ENCODE measurements at regions not wholly inside any gene's neighbourhood (a gene's known extent, or its start where the extent isn't known, plus 50 kb on each side); places are given as distances from the start of the nearest gene placed in this dataset.

DNA sequence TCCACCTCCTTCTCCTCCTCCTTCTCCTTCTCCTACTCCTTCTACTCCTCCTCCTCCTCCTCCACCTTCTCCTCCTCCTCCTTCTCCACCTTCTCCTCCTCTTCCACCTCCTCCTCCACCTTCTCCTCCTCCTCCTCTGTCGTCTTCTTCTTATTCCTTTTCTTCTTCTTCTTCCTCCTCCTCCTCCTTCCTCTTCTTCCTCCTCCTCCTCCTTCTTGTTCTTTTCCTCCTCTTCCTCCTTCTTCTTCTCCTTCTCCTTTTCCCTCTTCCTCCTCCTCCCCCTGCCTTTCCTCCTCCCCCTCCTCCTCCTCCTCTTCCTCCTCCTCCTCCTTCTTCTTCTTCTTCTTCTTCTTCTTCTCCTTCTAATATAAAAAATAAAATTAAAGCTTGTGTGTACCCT lies 971.2 kb upstream of the PIK3C3 start:
- DNase-seq (ENCODE audit: low spot score) (no peak), FAIRE-seq (no peak)

DNA sequence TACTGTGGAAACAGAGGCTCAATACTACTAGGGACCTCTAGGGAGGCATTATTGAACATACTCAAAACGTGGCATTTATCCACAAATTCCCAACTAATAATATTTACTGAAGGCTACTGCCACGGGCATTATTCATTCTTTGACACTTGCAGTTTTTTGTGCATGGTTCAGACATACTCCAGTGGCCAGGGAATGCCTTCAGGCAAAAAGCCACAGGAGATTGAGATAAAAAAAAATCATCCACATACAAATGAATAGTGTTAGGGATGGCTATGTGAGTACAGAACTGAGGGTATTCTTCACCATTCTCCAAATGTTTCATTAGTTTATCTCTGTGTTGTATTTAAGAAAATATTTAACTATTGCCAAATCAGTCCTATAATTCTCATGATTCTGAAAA lies 974.9 kb upstream of the PIK3C3 start:
- FAIRE-seq (no peak), DNase-seq (ENCODE audit: low spot score) (no peak)

DNA sequence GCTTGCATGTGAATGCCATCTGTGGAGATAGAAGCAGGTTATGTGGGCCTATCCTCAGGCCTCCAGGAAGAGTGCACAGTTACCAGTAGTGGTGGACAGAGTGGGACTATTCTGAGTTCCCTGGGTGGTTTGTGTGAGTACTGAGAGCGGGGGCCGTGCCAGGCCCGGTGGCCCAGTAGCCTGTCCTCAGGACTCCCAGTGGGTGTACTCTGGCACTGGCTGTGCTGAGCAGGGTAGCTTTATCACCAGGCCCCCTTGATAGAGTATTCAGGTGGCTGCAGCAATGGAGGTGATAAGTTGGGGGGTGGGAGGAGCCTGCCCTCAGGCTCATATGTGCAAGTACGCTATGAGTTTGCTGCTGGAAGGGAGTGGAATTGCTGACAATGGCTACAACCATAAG lies 979.0 kb upstream of the PIK3C3 start:
- DNase-seq (ENCODE audit: low spot score) = no peak
- no peak for FAIRE-seq

DNA sequence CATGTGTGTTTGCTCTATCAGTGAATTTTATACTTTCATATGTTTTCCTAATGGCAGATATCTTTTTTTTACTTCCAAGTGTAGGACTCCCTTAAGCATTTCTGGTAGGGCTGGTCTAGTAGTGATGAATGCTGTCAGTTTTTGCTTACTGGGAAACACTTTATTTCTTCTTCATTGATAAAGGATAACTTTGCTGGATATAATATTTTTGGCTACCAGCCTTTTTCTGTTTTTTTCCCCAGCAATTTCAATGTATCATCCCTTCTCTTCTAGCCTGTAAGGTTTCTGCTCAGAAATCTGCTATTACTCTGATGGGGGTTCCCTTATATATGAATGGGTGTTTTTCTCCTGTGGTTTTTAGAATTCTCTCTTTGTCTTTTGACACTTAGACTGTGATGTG lies 980.6 kb upstream of the PIK3C3 start:
- FAIRE-seq (no peak), DNase-seq (ENCODE audit: low spot score) (no peak)

DNA sequence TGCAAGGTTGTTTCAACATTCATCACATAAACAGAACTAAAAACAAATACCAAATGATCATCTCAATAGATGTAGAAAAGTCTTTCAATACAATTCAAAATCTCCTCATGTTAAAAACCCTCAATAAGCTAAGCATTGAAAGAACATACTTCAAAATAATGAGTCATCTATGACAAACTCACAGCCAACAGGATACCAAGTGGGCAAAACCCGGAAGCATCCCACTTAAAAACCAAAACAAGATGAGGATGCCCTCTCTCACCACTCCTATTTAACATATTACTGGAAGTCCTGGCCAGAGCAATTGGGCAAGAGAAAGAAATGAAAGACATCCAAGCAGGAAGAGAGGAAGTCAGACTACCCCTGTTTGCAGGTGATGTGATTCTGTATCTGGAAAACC lies 992.2 kb upstream of the PIK3C3 start:
- no peak for FAIRE-seq
- DNase-seq (ENCODE audit: low spot score) = no peak

DNA sequence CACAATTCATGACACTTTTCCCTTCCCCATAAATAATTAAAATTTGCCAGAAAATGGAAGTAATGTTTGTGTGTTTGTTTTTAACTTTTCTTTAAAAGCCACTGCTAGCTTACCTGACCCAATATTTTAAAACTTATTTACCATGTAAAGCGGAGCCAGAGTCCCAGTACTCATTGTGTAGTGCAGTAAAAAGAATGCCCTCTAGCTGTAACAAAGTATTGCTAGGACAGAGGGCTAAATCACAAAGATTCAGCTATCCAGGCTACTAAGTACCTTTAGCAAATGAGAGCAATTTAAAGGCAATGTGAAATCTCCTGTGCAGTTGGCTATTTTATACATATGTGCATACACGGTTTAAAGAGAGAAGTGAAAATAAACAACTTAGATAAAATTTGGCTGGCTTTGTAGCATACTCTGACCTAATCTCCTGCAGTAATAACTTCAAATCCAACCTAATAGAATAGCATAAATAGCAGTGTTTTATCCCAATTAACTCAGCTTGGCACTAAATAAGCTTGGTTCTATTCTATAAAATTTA lies 997.4 kb upstream of the PIK3C3 start:
- DNase-seq (ENCODE audit: low spot score) (no peak), FAIRE-seq (no peak)

DNA sequence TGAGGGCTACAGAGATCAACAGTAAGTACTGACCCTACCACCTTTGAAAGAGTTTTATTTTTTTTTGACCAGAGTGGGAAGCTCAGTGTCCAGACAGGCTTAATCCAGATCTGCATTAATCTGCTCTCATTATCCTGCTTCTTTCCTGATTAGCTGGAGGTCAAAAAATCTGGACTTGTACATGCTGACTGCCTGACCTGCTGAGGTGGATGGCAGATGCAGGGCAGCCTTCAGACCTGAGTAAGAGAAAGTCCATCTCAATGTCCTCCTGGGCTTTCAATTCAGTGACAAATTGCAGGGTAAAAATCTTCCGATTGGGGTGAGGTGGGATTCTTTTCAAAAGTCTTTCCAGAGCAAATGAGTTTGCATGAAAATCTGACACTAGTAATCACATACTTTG lies 998.8 kb upstream of the PIK3C3 start:
- DNase-seq (ENCODE audit: low spot score) (no peak), FAIRE-seq (no peak)

DNA sequence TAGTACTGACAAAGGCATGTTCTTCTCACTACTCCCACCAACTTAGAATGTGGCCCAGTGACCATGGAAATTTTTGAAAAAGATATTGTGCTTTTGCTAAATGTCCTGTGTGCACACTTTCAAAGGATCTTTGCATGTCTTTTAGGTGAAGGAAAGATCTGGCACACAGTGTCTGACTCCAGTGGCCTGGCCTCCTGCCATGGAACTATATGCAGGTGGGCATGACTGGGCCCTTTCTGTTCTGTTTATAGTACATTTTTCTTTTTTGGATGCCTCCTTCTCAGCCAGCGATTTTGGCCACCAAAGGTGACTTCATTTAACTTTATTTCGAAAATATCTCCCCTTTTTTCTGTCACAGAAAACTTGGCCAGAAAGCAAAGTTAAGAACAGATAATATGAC lies 999.7 kb upstream of the PIK3C3 start:
- DNase-seq (ENCODE audit: low spot score) = no peak
- FAIRE-seq = no peak

DNA sequence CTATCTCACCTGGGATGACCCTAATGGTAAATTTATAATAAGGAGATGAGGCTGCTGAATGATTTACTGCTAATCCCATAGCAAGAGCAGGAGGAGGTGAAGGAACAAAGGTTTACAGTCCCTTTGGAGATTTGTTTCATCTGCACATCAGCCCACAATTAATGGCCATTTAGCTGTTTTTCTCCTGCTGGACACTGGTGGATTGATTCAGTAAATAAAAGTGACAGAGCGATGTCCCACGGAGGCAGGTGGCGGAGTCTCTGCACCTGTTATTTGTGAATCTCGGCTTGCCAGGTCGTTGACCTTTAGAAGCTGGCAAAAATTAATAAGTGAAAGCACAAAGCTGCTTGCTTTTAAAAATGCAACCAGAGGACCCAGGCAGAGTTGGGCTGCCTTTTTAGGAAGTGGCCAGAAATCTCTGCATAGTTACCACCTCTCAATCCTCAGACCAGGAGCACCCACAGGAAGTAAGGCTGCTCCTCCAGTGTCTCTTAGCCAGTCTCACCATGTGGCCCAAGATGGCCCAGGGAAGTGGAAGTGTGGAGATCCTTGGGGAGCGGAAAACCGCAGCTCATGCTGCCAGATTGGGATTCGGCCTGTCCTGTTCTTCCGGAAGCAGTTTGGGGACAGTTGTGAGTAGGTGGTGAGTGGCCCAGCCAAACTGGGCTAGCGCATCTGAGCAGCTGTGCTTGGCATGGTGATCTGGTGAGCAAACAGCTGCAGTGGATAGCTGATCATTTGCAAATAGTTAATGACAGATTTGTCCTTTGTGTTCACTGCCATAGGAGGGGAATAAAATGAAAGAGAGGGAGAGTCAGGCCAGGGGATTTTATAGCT lies 1005.7 kb upstream of the PIK3C3 start:
- no peak for DNase-seq (ENCODE audit: low spot score)
- no peak for FAIRE-seq

DNA sequence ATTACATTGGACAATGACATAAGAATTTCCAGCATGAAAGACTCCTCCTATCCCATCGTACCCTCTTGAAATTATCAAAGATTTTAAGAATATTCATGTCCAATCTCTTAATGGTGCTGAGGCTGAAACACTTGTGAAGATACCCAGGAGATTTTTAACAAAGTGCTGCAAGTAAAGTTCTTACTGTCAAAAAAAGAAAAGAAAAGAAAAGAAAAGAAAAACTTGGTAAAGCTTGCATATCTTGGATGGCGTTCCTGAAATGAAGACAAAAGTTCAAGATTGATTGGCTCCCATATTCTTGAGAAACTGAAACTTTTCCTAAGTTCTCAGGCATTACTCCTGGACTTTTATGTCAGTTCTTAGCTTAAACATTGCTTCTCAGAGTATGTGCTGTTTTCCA lies 1010.5 kb upstream of the PIK3C3 start:
- no peak for DNase-seq (ENCODE audit: low spot score)
- FAIRE-seq = no peak

DNA sequence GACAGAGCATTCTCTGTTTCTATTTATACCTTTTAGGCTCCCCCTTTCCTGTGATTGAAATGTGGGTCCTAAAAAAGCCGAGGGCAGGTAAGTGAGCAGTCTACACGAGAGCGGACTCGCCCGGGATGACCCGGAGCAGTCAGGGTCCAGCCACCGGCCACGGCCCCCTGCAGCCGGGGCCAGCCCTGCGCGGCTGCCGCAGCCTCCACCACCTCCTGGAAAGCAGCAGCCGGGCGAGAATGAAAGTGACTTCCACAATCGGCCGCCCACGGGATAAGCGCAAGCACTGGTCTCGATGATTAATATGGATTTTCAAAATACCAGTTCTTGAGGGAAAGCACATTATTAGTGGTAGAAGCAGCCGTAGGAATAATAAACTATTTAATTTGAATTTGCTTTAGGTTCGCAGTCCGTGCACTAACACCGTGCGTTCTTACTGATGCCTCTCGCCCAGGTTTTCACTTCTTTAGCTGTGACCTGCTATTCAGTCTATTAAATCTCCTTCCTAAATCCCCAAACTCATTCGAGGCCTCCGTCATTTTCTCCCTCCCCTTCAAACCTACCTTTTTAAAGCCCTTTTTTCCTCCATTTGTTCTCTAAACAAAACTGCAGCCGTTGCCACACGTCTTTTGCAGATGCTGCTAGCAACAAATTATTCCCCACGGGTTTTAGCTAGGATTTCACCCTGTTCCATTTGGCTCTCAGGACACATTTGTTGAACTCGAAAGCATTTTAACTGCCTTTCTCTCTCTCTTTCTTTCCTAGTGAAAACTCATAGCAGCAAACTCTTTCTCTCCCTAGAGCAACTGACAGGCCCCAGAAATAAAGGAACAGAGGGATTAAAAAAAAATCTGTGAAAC lies 1015.1 kb upstream of the PIK3C3 start:
- DNase-seq (ENCODE audit: low spot score) (peak; percentile 48), FAIRE-seq (no peak)

DNA sequence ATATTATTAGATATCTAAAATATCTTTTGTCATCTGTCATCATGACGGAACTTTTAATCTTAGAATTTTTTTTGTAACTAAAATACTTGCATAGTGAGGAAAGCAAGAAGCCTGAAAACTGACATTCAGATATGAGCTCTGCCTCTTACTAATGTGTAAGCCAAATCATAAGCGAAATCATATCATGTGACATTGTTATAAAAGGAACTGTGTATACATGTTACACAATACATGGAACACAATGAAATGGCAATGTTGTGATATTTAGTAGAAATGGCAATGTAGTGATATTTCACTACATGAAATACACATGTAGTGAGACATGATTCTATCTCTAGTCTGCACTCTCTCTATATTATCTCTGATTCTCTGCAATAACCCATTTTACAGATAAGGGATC lies 1016.4 kb upstream of the PIK3C3 start:
- DNase-seq (ENCODE audit: low spot score) (no peak), FAIRE-seq (no peak)

DNA sequence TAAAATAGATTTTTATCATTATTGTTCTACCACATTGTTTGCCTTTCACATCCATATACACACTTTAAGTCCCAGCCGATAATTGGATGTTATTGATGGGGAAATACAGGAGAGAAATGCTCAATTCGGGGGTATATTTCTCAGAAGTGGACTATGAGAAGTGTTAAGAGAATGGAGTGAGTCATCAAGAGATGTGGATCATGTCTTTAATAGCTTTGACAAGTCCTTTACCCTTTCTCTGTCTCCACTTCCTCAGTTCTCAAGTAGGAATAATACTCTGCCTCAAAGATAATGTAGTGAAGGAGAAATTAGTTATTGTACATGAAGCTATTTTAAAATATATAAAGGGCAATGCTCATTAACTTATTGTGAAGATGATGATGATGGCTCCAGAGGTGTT lies 1017.6 kb upstream of the PIK3C3 start:
- no peak for FAIRE-seq

DNA sequence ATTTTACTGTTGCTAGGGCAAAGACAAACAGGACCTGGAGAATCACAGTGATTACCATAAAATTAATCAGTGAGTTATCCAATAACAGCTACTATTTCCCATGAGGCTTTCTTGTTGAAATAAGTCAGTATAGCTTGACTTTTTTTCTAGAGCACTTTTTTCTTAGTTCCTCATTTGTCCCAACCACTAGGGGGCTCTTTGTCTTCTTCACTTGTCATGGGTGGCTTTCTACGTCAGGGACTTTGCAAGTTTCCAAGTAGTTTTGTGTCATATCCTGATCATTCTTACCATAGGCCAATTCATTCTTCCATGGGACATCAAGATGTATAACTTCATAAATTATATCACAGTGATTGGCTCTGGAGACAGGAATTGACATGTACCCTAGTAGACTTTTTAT lies 1019.6 kb upstream of the PIK3C3 start:
- no peak for DNase-seq (ENCODE audit: low spot score)

More for the DNA sequence above, 1017.6 kb upstream of the PIK3C3 start:
- DNase-seq (ENCODE audit: low spot score) = no peak

DNA sequence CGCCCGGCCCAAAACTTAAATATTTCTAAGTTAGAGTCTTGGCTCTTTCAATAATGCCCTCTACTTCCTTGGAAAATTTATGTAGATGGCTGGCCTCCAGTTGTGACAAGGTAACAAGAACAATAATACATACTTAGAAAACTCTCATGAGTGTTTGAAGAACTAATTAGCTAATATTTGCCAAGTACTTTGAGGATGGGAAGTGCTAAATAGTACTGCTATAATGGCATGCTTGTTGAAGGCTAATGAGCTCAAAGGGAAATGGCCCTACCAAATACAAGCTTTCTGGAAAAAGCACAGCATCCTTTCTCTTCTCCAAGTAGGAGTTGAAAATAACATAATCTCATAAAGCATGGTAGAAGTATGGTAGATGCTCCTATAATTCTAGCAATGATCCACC lies 1022.2 kb upstream of the PIK3C3 start:
- DNase-seq (ENCODE audit: low spot score) (no peak), FAIRE-seq (no peak)

More for the DNA sequence above, 1019.6 kb upstream of the PIK3C3 start:
- no peak for FAIRE-seq

DNA sequence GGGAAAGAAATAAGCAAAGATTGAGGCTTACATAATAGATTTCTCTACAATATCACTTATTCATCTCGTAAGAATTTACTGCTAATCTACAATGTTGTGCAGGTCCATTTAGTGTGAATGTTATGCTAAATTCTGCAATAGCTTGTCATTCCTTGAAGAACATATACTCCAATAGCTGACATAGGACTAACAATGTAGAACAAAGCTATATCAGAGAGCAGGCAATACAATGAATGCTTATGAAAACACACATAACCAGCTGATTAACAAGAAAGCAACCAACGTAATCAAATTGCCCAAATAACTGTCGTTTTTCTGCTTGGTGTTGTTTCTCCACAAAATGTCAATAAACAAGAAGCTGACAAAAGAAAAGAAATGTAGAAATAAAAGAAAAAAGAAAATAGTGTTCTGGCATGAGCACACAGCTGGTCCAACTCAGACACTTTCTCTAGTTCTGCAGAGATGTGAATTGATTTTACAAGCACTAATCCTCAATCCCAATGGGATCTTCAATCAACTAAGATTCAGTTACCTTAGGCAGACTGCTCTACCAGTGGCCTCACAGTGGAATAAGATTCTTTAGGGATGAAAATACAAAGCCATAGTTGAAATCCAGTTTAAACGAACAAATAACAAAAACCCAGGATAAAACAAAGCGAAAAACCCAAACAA lies 1024.7 kb upstream of the PIK3C3 start:
- DNase-seq (ENCODE audit: low spot score) = no peak
- no peak for FAIRE-seq

DNA sequence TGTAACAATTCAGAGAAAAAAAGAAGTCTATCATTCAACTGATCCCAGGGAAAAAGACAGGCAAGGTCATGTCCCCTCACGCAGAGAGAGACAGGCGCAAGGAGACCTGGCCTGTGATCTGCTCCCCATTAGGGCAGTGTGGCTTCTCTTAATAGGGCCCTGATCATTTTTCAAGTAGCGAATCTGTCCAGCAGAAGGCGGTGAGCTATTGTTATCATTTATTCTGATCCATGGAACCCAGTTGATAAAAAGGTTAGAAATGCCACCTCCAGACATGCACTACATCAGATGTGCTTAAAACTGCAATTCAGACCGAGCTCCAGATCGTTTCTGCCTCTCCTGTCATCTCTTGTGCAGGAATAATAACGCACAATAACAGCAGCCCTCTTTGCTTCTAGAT lies 1025.6 kb upstream of the PIK3C3 start:
- DNase-seq (ENCODE audit: low spot score) = no peak
- no peak for FAIRE-seq

DNA sequence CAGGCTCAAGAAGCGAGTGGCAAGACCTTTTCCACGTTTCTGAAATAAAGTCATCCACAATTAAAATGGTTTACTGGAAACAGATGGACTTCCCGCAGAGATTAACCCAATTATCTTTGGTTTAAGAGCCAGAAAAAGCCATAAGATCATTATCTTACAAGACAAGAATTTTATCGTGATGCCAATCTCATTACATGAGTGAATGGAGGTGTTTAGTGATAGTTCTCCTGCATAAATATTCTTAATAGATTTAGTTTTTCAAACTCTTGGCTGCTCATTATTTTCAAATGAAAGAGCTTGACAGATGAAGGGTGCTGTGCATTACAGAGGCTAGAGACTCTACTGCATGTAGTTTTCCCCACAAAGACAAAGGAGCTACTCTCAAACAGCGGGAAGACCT lies 1028.4 kb upstream of the PIK3C3 start:
- DNase-seq (ENCODE audit: low spot score) (no peak), FAIRE-seq (no peak)

DNA sequence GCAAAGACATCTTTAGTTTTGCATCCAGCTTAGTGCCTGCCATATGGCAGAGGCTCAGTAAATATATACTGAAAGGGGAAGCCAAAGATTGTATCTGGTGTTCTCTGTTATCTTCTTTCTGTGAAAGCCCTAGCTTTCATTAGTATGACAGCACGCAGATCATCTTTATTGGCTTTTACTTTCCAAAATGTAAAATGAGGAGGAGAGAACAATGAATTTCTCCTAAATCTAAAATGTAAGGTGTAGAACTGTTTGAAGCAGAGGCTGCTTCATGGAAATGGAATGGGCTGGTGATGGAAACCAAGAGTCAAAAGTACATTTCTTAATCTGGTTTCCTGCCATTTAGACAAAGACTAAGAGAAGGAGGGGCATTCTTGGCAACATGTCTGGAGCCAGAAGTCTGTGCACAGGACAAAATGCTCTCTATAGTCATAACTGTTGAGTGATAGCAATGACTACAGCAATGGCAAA lies 1029.9 kb upstream of the PIK3C3 start:
- DNase-seq (ENCODE audit: low spot score) (no peak), FAIRE-seq (no peak)

DNA sequence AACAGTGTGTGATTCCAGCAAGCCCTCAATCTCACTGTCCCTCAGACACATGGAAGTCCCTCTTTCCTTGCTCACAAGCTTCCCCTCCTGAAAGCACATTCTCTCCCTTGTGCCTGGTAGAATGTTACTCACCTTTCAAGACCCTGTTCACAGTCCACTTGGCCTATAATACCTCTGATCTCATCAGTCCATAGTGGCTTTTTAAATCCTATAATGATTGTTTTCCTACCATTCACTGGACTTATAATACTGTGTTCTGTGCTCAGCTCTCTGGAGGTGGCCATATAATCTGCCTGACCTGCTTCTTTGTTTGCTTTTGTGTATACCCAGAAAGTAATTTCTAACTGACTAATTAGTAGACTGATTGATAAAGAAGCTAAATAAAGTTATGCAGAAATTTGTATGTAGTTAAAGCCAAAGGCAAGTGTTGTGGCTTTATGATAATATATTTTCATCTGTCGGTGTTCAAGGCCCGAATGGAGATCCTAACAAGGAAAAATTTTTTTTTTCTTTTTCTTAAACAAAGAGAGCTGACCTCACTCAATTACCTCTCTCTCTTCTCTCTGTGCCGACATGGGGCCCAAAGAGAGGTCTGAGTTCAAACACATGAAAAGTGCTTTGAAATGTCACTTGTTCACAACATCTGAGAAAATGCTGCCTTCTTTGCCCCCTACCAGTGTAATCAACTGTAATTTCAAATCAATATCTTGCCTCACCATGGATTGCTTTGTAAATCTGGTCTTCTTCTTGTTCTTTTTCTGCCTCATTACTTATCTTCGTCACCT lies 1033.0 kb upstream of the PIK3C3 start:
- no peak for FAIRE-seq
- no peak for DNase-seq (ENCODE audit: low spot score)

DNA sequence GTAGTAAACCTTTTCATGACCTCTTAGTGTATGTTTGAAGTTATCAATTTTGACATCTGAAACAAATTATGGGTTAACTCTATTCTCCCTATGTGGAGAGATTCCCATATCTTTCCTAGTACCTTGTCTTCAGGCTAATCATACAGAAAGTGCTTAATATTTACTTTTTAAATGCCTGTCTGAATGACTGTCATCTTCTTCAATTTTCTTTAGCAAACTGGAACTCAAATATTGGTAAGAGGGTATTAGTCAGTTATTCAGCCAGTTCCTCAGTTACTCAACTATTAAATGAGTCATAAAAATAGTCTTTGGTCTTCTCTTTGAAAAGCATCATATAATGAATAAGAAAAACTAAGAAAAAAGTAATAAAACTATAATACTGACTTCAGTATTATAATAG lies 1038.0 kb upstream of the PIK3C3 start:
- DNase-seq (ENCODE audit: low spot score) (no peak), FAIRE-seq (no peak)
